ENCODE measurements at regions not wholly inside any gene's neighbourhood (a gene's known extent, or its start where the extent isn't known, plus 50 kb on each side); places are given as distances from the start of the nearest gene placed in this dataset.

GRCh38 chr9:13596383-13596970, 317.0 kb upstream of the MPDZ start:
- DNase-seq (ENCODE audit: low spot score), result no peak

GRCh38 chr9:13590996-13591395, 311.5 kb upstream of the MPDZ start:
- no peak for DNase-seq (ENCODE audit: low spot score)

GRCh38 chr9:13589034-13589737, 309.7 kb upstream of the MPDZ start:
- no peak for DNase-seq (ENCODE audit: low spot score)

GRCh38 chr9:13588151-13589033, 308.9 kb upstream of the MPDZ start:
- DNase-seq (ENCODE audit: low spot score), result no peak

GRCh38 chr9:13587571-13587970, 308.1 kb upstream of the MPDZ start:
- no peak for DNase-seq (ENCODE audit: low spot score)

- no peak for DNase-seq (ENCODE audit: low spot score)
Measured at GRCh38 chr9:13586587-13587374, 307.3 kb upstream of the MPDZ start.

GRCh38 chr9:13580760-13581159, 301.3 kb upstream of the MPDZ start:
- no peak for DNase-seq (ENCODE audit: low spot score)

- no peak for DNase-seq (ENCODE audit: low spot score)
Measured at GRCh38 chr9:13580131-13580530, 300.6 kb upstream of the MPDZ start.

GRCh38 chr9:13576101-13576500, 296.6 kb upstream of the MPDZ start:
- DNase-seq (ENCODE audit: low spot score), result no peak

- DNase-seq (ENCODE audit: low spot score), result no peak
Measured at GRCh38 chr9:13575558-13575957, 296.1 kb upstream of the MPDZ start.

GRCh38 chr9:13570068-13570974, 290.8 kb upstream of the MPDZ start:
- peak; percentile 23 for DNase-seq (ENCODE audit: low spot score)

- no peak for DNase-seq (ENCODE audit: low spot score)
Measured at GRCh38 chr9:13569602-13570067, 290.1 kb upstream of the MPDZ start.

- peak; percentile 11 for DNase-seq (ENCODE audit: low spot score)
Measured at GRCh38 chr9:13568841-13569601, 289.5 kb upstream of the MPDZ start.

- DNase-seq (ENCODE audit: low spot score), result peak; percentile 32
Measured at GRCh38 chr9:13568405-13568804, 288.9 kb upstream of the MPDZ start.

- peak; percentile 3 for DNase-seq (ENCODE audit: low spot score)
Measured at GRCh38 chr9:13567833-13568232, 288.3 kb upstream of the MPDZ start.

- DNase-seq (ENCODE audit: low spot score), result no peak
Measured at GRCh38 chr9:13557746-13558145, 278.3 kb upstream of the MPDZ start.

GRCh38 chr9:13556656-13557055, 277.2 kb upstream of the MPDZ start:
- no peak for DNase-seq (ENCODE audit: low spot score)

GRCh38 chr9:13555989-13556500, 276.6 kb upstream of the MPDZ start:
- DNase-seq (ENCODE audit: low spot score), result no peak

GRCh38 chr9:13555516-13555915, 276.0 kb upstream of the MPDZ start:
- DNase-seq (ENCODE audit: low spot score), result no peak

- DNase-seq (ENCODE audit: low spot score), result no peak
Measured at GRCh38 chr9:13554626-13555025, 275.1 kb upstream of the MPDZ start.

Measured in GM03348 (cell line).